ENCODE measurements at regions not wholly inside any gene's neighbourhood (a gene's known extent, or its start where the extent isn't known, plus 50 kb on each side); places are given as distances from the start of the nearest gene placed in this dataset.

DNA sequence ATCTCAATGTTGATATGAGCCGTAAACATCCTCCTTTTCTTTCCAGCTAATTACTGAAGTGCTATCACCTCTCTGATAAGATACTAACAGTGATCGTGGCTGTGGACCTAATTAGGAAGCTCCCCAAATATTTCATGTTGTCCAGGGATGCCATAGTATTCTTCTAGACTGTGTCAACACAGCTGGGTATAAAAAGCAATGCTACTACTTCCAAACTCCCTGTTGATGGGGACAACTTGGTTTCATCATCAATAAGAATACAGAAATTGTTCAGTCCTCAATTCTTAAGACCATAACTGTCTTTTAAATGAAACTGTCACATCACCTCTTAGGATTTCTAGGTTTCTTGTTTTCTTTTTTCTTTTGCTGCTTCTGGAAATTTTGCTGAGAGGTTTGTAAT lies 530.6 kb downstream of the TOX3 start:
- DNase-seq, result no peak
- H3K9me3 Mint-ChIP-seq, result peaks cover 19 to 43% (median 23%) of the 10 kb centered on the region in 6 donors
- peaks cover 0 to 4% (median 0%) of the 10 kb centered on the region in 3 donors for H3K36me3 Mint-ChIP-seq
- no peak overlapping the region for H3K4me3 Mint-ChIP-seq
- no peaks in the 10 kb centered on the region for H3K4me1 Mint-ChIP-seq
- no peak overlapping the region for H3K27ac Mint-ChIP-seq
- peaks cover 0 to 3% (median 2%) of the 10 kb centered on the region in 3 donors for H3K27me3 Mint-ChIP-seq (ENCODE audit: low read depth in 3 of 3)

DNA sequence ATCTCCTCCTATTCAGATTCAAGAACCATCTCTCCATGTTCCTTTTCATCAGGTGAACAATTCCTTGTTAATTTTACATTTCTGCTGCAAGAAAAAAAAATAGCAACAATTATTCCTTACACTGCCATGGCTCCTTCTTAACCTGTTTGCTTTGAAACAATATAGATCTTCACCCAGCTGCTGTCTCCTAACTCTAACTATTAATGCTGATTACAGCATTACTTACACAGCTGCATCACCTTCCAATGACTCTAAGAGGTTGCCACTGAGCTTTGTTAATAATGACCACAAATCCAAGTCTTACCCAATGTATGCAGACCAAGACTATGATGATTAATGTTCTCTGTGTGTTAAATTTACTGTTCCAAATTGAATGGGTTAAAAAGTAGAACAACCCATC lies 541.4 kb downstream of the TOX3 start:
- Mint-ChIP-seq H3K9me3 (peaks cover 0 to 12% (median 2%) of the 10 kb centered on the region in 6 donors), H3K4me1 (no peaks in the 10 kb centered on the region), H3K4me3 (no peak overlapping the region), H3K27ac (no peak overlapping the region), H3K36me3 (no peaks in the 10 kb centered on the region), H3K27me3 (ENCODE audit: low read depth in 3 of 3) (peaks cover 0 to 3% (median 0%) of the 10 kb centered on the region in 3 donors)
- no peak for DNase-seq

DNA sequence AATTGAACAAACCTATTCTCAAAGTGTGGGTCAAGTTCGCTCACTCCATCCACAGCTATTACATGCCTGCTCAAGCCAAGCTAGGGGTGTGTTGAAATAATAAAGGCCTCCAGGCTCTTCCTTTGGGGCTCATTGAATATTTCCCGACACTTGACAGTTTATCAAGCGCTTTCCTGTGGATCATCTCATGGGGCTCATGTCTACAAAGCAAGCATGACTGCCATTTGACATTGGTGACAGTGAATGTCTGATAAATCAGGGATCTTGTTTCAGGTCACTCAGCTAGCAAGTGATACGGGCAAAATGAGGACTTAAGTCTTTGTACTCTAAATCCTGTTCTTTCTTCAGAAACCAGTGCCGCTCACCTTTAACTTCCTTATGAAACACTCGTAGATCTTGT lies 542.6 kb downstream of the TOX3 start:
- H3K27ac Mint-ChIP-seq, result no peak overlapping the region
- no peaks in the 10 kb centered on the region for H3K4me1 Mint-ChIP-seq
- no peaks in the 10 kb centered on the region for H3K36me3 Mint-ChIP-seq
- peaks cover 0 to 3% (median 0%) of the 10 kb centered on the region in 3 donors for H3K27me3 Mint-ChIP-seq (ENCODE audit: low read depth in 3 of 3)
- DNase-seq, result no peak
- H3K9me3 Mint-ChIP-seq, result peaks cover 0 to 17% (median under 1%) of the 10 kb centered on the region in 6 donors
- H3K4me3 Mint-ChIP-seq, result no peak overlapping the region

DNA sequence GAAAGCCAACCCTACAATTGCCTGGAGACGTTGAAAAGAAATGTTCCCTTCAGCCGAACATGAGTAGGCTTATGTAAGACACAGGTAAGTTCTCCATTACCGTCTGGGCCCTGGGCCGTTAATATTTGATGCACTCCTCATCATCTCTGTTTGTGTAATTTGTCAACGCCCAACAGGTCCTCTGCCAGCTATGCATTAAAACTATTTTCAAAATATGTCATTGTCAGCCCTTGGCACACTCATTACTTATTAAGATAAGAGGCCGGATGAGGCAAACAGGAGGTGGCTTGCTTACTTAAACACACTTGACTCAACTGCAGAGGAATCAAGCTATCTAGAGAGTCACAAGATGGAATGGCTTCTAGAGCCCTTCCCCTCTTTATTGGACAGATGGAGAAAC lies 544.9 kb downstream of the TOX3 start:
- no peak overlapping the region for H3K4me3 Mint-ChIP-seq
- no peaks in the 10 kb centered on the region for H3K36me3 Mint-ChIP-seq
- H3K4me1 Mint-ChIP-seq, result no peaks in the 10 kb centered on the region
- H3K27me3 Mint-ChIP-seq (ENCODE audit: low read depth in 3 of 3), result peaks cover 0 to 6% (median 0%) of the 10 kb centered on the region in 3 donors
- no peak overlapping the region for H3K27ac Mint-ChIP-seq
- H3K9me3 Mint-ChIP-seq, result peaks cover 0 to 27% (median 4%) of the 10 kb centered on the region in 6 donors
- no peak for DNase-seq

DNA sequence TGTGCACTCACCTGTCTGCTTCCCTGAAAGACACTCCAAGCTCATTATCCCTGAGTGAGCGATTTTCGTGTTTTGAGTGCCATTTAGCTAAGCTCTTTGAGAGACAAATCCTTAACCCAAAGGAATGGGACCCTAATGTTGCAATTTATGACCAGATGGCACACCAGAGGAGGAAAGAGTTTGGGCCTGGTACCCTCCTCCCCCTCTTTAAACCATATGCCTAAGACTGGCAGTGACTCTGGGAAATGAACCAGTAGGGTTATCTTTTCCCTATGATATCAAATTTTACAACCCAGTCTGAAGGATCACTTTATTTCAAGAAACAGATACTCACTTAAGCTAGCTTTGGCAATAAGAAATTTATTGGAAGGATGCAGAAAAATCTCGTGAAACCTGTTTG lies 550.4 kb downstream of the TOX3 start:
- no peaks in the 10 kb centered on the region for H3K36me3 Mint-ChIP-seq
- H3K4me3 Mint-ChIP-seq, result no peak overlapping the region
- peaks cover 0 to 5% (median 0%) of the 10 kb centered on the region in 3 donors for H3K27me3 Mint-ChIP-seq (ENCODE audit: low read depth in 3 of 3)
- no peak for DNase-seq
- H3K4me1 Mint-ChIP-seq, result no peaks in the 10 kb centered on the region
- H3K27ac Mint-ChIP-seq, result no peak overlapping the region
- H3K9me3 Mint-ChIP-seq, result peaks cover 0 to 29% (median 3%) of the 10 kb centered on the region in 6 donors

DNA sequence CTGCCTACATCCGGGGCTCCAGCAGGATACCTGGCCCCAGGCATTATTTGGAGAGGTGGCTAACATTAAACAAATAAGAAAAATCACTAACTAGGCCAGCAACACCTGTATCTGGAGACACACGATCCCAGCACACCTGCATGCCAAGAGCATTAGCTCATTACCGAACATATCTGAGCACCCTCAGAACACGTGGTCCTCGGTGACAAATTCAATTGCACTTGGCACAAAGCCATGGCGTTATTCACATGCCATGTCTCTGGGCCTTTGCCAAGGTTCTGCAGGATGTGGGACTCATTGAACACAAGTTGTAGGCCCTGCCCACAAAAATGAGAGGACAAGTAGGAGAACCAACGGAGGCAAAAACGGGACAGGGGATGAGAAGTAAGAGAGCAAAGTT lies 552.3 kb downstream of the TOX3 start:
- DNase-seq, result no peak
- Mint-ChIP-seq H3K36me3 (no peaks in the 10 kb centered on the region), H3K27me3 (ENCODE audit: low read depth in 3 of 3) (peaks cover 0 to 5% (median 0%) of the 10 kb centered on the region in 3 donors), H3K27ac (no peak overlapping the region), H3K4me3 (no peak overlapping the region), H3K4me1 (no peaks in the 10 kb centered on the region), H3K9me3 (peaks cover 0 to 26% (median 4%) of the 10 kb centered on the region in 6 donors)

DNA sequence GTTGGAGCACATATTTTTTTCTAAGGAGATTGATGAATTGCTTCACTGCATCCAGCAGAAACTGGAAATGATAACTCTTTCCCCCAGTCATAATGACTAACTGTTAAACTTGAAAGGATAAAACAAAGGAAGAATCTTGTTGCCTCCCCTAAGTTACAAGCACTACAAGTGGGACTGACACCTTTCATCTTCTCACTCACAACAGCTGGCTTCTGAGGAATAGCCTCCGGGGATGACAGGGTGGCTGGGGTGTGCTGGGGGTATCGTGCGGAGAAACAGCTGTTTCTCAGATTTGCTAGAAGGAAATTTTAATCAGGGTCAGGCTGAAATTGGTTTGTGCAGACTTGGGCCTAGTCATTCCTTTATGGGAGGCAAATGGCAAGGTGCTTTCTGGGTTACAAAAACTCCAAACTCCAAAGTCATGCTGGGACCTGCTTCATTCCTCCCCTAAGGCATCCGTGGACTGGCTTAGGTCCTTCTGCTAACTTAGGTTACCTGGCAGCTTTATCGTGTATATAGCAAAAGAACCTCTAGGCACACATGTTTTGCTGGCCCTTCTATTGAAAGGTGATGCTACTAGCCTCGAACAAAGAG lies 557.2 kb downstream of the TOX3 start:
- Mint-ChIP-seq H3K9me3 (peaks cover 0 to 13% (median 5%) of the 10 kb centered on the region in 6 donors), H3K4me1 (no peaks in the 10 kb centered on the region), H3K36me3 (no peaks in the 10 kb centered on the region), H3K27me3 (ENCODE audit: low read depth in 3 of 3) (peaks cover 0 to 2% (median 2%) of the 10 kb centered on the region in 3 donors), H3K27ac (no peak overlapping the region), H3K4me3 (no peak overlapping the region)
- no peak for DNase-seq

DNA sequence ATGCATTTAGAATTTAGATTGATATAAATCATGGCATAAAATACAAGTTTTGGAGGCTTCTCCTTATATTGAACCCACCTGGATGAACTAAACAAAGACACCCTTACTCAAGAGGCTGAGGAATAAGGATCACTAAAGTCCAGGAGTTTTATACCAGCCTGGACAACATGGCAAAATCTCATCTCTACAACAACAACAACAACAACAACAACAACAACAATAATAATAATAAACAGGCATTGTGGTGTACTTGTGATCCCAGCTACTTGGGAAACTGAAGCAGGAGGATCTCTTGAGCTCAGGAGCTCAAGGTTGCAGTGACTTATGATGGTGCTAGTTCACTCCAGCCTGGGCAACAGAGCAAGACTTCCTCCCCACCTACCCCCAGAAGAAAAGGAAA lies 558.0 kb downstream of the TOX3 start:
- H3K27me3 Mint-ChIP-seq (ENCODE audit: low read depth in 3 of 3), result peaks cover 0 to 2% (median 2%) of the 10 kb centered on the region in 3 donors
- H3K36me3 Mint-ChIP-seq, result no peaks in the 10 kb centered on the region
- no peaks in the 10 kb centered on the region for H3K4me1 Mint-ChIP-seq
- DNase-seq, result no peak
- peaks cover 0 to 13% (median 5%) of the 10 kb centered on the region in 6 donors for H3K9me3 Mint-ChIP-seq
- H3K4me3 Mint-ChIP-seq, result no peak overlapping the region
- no peak overlapping the region for H3K27ac Mint-ChIP-seq

DNA sequence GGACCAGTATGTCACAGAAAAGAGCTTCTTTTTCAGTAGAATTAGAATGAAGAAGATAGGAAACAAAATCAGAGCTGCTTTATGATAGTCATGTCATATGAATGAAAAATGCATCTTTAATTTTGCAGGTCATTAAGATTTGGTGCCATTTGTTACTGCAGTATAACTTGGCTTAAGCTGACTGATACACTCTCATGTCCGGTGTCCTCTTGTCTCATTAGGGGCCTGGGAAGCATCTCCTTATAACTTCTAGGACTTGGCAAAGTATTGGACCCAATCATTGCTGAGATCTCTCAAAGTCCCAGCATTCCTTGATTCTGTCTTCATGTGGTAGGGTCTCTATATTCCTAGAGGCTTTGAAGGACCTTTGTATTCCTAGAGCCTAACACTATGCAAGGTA lies 559.4 kb downstream of the TOX3 start:
- H3K27ac Mint-ChIP-seq, result no peak overlapping the region
- H3K9me3 Mint-ChIP-seq, result peaks cover 0 to 6% (median 3%) of the 10 kb centered on the region in 6 donors
- no peak overlapping the region for H3K4me3 Mint-ChIP-seq
- no peaks in the 10 kb centered on the region for H3K36me3 Mint-ChIP-seq
- no peak for DNase-seq
- no peaks in the 10 kb centered on the region for H3K4me1 Mint-ChIP-seq
- H3K27me3 Mint-ChIP-seq (ENCODE audit: low read depth in 3 of 3), result peaks cover 0 to 2% (median 2%) of the 10 kb centered on the region in 3 donors

DNA sequence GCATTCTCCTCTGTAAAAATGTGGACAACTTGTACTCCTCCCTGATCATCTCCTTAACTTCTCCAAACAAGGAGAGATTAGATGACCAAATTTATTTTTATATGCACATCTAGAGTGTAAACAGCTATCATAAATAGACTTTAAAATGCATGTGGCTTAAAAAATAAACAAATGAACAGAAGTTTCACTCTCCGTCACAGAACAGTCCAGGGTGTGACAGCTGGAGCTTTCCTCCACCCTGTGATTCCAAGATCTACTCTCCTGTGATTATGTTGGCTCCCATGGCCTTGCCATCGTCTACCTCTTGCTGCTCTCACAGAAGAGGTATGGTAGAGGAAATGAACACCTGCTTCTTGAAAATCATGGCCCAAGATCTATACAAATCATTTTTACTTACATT lies 560.2 kb downstream of the TOX3 start:
- Mint-ChIP-seq H3K27ac (no peak overlapping the region), H3K4me3 (no peak overlapping the region), H3K36me3 (no peaks in the 10 kb centered on the region), H3K9me3 (peaks cover 0 to 6% (median 0%) of the 10 kb centered on the region in 6 donors), H3K27me3 (ENCODE audit: low read depth in 3 of 3) (peaks cover 0 to 2% (median 0%) of the 10 kb centered on the region in 3 donors), H3K4me1 (no peaks in the 10 kb centered on the region)
- no peak for DNase-seq

DNA sequence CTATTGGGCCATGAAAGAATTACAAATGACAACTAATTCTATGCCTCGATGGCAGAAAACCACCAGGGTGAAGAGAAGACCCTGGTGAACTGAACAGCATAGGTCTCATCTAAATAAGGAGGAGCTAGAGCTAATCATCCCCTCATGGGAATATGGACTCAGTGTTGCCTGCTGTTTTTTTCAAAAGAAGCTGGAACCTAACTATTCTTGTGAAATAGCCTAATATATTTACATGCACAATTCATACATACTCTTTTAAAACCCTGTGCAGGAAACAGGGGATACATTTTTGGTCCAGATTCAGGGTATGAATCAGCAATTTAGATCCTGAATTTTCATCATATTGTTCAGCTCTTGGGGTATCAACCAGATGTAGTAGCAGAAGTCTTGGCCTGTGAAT lies 560.6 kb downstream of the TOX3 start:
- Mint-ChIP-seq H3K36me3 (no peaks in the 10 kb centered on the region), H3K4me1 (no peaks in the 10 kb centered on the region), H3K4me3 (no peak overlapping the region), H3K9me3 (peaks cover 0 to 8% (median 0%) of the 10 kb centered on the region in 6 donors), H3K27ac (no peak overlapping the region), H3K27me3 (ENCODE audit: low read depth in 3 of 3) (peaks cover 0 to 2% (median under 1%) of the 10 kb centered on the region in 3 donors)
- DNase-seq, result no peak

DNA sequence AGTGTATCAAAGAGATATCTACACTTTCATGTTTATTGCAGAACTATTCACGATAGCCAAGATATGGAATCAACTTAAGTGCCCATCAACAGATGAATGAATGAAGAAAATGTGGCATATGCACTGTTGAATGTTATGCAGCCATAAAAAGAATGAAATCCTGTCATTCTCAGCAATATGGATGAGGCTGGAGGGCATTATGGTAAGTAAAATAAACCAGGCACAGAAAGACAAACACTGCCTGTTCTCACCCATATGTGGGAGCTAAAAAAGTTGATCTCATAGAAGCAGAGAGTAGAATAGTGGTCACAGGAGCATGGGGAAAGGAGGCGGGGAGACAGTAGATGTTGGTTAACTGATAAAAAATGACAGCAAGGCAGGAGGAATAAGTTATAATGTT lies 561.8 kb downstream of the TOX3 start:
- no peak for DNase-seq
- Mint-ChIP-seq H3K36me3 (no peaks in the 10 kb centered on the region), H3K4me3 (no peak overlapping the region), H3K4me1 (no peaks in the 10 kb centered on the region), H3K9me3 (peaks cover 0 to 9% (median 0%) of the 10 kb centered on the region in 6 donors), H3K27ac (no peak overlapping the region), H3K27me3 (ENCODE audit: low read depth in 3 of 3) (peaks cover 0 to 3% (median 2%) of the 10 kb centered on the region in 3 donors)

DNA sequence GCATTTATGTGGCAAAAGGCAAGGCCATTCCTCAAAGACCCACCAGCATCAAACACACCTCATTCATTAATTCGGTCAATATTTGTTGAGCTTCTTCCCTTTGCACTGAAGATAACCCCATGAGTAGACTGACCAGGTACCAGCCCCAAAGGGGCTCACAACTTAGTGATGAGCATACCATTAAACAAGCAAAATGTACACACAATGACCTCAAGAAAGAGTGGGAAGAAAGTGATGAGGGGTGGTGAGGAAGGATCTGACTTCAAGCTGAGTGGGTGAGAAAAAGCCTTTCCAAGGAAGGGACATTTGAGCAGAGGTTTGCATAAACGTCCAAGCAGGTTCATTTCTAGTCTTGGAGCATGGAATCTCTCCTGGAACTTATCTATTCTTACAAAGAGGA lies 562.5 kb downstream of the TOX3 start:
- H3K27me3 Mint-ChIP-seq (ENCODE audit: low read depth in 3 of 3), result peaks cover 0 to 3% (median 2%) of the 10 kb centered on the region in 3 donors

DNA sequence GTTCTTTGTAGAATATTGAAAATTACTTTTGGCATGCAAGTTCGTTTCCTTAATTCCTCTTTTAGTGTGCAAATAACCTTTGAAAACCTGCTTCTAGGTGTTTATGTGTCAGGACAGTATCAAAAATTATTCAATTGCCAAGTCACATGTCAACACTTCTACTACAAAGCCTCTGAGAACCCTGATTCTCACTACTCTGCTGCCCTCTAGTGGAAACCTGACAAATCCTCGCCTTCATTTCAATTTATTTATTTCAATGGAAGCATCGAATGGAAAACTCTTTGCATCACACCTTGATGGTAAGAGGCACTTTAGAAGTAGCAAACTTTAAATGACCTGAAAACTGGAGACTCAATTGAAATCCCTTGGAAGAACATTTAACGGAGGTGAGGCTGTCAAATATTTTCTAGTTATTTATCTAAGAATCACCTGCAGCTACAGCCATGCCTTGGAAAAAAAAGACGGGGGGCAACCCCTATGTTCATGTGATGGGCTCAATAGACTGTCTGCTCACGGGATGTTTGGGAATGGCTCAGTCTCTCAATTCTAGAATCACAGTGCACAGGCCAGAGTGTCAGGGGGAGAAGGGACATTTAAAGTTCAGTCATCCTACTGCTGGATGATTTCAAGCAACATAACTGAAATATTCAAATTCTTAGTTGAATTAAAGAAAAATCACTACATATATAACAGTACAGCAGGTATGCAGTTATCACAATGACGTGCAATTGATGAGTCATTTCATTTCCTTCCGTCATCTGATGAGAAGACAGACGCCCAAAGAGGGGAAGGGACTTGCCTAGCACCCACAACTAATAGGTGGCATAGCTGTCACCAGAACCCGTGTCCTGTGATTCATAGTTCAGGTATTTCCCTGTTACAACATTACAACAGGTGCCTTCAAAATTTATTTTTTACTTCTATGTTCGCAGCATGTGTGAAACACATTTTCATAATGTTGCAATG lies 563.9 kb downstream of the TOX3 start:
- no peak overlapping the region for H3K4me3 Mint-ChIP-seq
- no peak overlapping the region for H3K27ac Mint-ChIP-seq
- H3K9me3 Mint-ChIP-seq, result peaks cover 0 to 6% (median 0%) of the 10 kb centered on the region in 6 donors
- DNase-seq, result no peak
- H3K36me3 Mint-ChIP-seq, result no peaks in the 10 kb centered on the region
- H3K27me3 Mint-ChIP-seq (ENCODE audit: low read depth in 3 of 3), result peaks cover 0 to 3% (median 2%) of the 10 kb centered on the region in 3 donors
- no peaks in the 10 kb centered on the region for H3K4me1 Mint-ChIP-seq

More for the DNA sequence above, 562.5 kb downstream of the TOX3 start:
- no peak overlapping the region for H3K27ac Mint-ChIP-seq
- peaks cover 0 to 7% (median 0%) of the 10 kb centered on the region in 6 donors for H3K9me3 Mint-ChIP-seq
- H3K4me3 Mint-ChIP-seq, result no peak overlapping the region
- no peaks in the 10 kb centered on the region for H3K4me1 Mint-ChIP-seq
- H3K36me3 Mint-ChIP-seq, result no peaks in the 10 kb centered on the region
- no peak for DNase-seq

Data from immature natural killer cell (primary cell).